Memory B cell (primary cell): ENCODE measurements at regions not wholly inside any gene's neighbourhood (a gene's known extent, or its start where the extent isn't known, plus 50 kb on each side); places are given as distances from the start of the nearest gene placed in this dataset.
"Not testable (repeated sequence)": the region's sequence is repeated elsewhere in the genome, so short reads cannot be mapped to it uniquely, and the experiment has no call there.

Experiments
- ATAC-seq: fragments of 150-1000 bp; cut with Tn5 transposase; 2 replicates; pipeline ENCODE4 v1.10.0; 2021; ENCODE audit warnings: low read depth, mild to moderate bottlenecking, moderate library complexity
- DNase-seq, 2 donors: peaks; one replicate each; pipeline ENCODE4 v3.0.0; 2022; ENCODE audit warnings: low spot score in 2 of 2
- H3K27ac Mint-ChIP-seq: one replicate; pipeline ENCODE4 v1.8.0; 2022; ENCODE audit warnings: mild to moderate bottlenecking, moderate library complexity, mixed read lengths
- H3K27me3 Mint-ChIP-seq: one replicate; pipeline ENCODE4 v1.8.0; 2022; ENCODE audit warnings: mixed read lengths
- H3K36me3 Mint-ChIP-seq: one replicate; pipeline ENCODE4 v1.8.0; 2022; ENCODE audit warnings: mild to moderate bottlenecking, mixed read lengths
- H3K4me1 Mint-ChIP-seq: one replicate; pipeline ENCODE4 v1.8.0; 2022; ENCODE audit warnings: mixed read lengths
- H3K4me3 Mint-ChIP-seq: one replicate; pipeline ENCODE4 v1.8.0; 2022; ENCODE audit warnings: mild to moderate bottlenecking, moderate library complexity, mixed read lengths
- H3K9me3 Mint-ChIP-seq: one replicate; pipeline ENCODE4 v1.8.0; 2022; ENCODE audit warnings: mixed read lengths

DNA sequence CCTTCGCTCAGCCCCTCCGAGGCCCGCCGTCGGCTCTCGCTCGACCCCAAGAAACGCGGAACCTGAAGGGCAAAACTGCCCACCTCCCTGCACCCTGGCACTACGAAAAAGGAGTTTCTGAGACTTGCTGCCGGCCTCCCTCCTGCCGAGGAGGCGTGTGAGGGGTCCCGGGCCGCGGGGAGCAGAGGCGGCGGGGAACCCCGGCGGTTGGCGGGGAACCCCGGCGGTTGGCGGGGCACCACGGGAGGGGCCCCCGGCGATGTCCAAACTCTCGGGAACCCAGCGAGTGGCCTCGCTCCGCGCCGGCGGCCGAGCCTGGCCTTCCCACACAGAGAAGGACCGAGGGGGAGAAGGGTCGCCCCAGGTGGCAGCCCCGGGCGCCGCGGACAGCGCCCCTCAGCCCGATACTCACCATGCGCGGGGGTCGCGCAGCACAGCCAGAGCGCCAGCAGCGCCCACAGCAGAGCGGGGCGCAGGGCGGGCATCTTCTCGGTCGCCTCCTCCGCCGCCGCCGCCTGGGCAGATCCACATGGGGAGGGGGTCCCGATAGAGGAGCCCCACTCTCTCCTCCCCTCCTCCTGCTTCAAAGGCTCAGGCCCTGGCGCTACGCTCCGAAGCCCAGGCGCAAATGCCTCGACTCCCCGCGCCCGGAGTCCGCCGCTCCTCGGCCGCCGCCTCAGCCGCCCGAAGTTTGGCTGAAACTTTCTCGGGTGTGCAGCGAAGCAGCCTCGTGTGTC lies 69.4 kb upstream of the NUDT4B start:
- H3K27me3 Mint-ChIP-seq, H3K27ac Mint-ChIP-seq, H3K36me3 Mint-ChIP-seq, H3K4me1 Mint-ChIP-seq, H3K9me3 Mint-ChIP-seq: not testable (repeated sequence)
- peak overlapping the region; percentile 72 for H3K4me3 Mint-ChIP-seq
- DNase-seq (peak; percentile 17 to 27), ATAC-seq (peak; percentile 64)

DNA sequence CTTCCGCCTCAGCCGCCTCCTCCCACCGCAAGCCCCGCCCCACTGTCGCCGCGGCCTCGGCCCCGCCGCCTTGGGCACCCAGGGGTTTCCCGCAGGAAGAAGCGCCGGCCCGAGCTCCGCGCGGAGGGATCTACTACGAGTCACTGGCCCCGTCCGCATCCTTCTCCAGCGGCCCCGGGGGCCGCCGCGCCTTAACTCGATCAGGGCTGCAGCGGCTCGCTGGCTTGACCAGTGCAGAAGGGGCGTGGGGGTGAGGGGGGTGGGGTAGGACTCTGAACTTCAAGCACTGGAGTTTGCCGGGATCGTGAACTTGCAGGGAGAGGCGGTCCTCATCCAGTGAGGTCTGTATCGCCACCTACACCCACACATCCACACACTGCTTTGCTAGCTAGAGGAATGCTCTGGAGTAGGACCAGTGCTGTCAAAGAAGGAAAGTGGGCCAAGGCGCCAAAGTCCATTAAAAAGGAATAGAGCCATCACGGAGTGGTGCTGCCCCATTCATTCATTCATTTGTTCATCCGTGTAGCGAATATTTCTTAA lies 68.7 kb upstream of the NUDT4B start:
- H3K9me3 Mint-ChIP-seq, H3K27me3 Mint-ChIP-seq, H3K4me1 Mint-ChIP-seq, H3K27ac Mint-ChIP-seq, H3K36me3 Mint-ChIP-seq, DNase-seq: not testable (repeated sequence)
- ATAC-seq, result peak; percentile 78
- peak overlapping the region; percentile 72 for H3K4me3 Mint-ChIP-seq

DNA sequence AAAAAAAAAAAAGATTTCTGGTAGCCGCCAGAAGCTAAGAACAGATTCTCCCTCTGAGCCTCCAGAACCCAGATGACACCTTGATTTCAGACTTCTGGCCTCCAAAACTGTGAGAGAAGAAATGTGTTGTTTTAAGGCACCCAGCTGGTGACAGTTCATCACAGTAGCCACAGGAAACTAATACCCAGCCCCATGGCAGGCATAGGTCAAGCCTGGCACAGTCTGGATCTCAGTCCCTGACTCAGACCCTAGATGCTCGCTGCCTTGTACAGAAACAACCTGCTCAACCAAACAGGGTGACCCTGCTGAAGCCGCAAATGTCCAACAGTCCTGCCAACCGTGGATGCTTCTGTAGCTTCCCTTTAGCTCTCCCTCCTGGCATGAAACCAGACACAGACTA lies 61.8 kb upstream of the NUDT4B start:
- DNase-seq, H3K27me3 Mint-ChIP-seq: not testable (repeated sequence)

DNA sequence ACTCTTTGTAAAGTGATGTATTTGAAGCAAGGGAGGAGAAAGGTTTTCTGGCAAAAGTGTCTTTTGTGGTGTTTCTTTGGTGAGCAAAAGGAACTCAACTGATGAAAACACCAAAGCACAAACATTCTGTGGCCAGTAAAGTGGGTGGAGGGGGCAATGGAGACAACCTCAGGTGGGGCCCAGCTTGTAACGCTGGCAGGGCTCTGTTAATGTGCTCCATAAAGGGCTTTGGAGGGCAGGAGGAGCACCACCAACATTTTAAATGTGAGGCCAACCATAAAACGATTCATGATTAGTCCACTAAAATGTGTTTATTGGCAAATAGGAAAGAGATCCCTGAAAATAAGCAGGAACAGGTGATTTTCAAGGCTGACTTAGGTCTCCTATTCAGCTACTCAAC lies 61.2 kb upstream of the NUDT4B start:
- not testable (repeated sequence) for H3K36me3 Mint-ChIP-seq, H3K27me3 Mint-ChIP-seq, H3K27ac Mint-ChIP-seq, DNase-seq, H3K4me1 Mint-ChIP-seq, H3K4me3 Mint-ChIP-seq, H3K9me3 Mint-ChIP-seq, ATAC-seq

More for the DNA sequence above, 61.8 kb upstream of the NUDT4B start:
- H3K4me3 Mint-ChIP-seq, ATAC-seq, H3K36me3 Mint-ChIP-seq, H3K4me1 Mint-ChIP-seq, H3K27ac Mint-ChIP-seq, H3K9me3 Mint-ChIP-seq: not testable (repeated sequence)
